ENCODE measurements at regions not wholly inside any gene's neighbourhood (a gene's known extent, or its start where the extent isn't known, plus 50 kb on each side); places are given as distances from the start of the nearest gene placed in this dataset.

DNA sequence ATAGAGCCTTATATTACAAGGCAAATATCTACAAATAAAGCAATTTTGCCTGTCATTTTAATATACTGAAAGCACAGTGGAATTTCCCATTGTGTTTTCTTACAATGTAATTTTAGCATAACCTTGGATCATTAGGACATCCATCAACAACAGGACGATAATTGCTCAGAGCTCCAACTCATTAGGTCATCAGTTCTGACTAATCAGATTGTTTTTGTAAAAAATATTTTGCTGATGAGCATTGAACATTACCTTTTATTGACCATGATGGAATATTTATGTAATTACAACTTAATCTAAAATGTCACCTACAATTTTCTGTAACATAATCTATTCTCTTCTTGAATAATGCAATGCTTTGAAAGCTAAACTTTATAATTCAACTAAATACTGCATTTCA lies 215.3 kb upstream of the DSEL start:
- TF ChIP-seq CTCF (IDR thresholded peaks at IDR 0.05; ENCODE audit: low read depth, low read length, poor library complexity, severe bottlenecking) (no peak), EZH2phosphoT487 (IDR thresholded peaks at IDR 0.05; ENCODE audit: borderline replicate concordance, low read length) (no peak)
